A549 (cell line): ENCODE measurements at regions not wholly inside any gene's neighbourhood (a gene's known extent, or its start where the extent isn't known, plus 50 kb on each side); places are given as distances from the start of the nearest gene placed in this dataset.

Experiments
- ATAC-seq, 2 experiments: fragments of 200-7000 bp in 1 of 2; fragments of >200 bp in 1 of 2; cut with Nextera tagmentation in 1 of 2; cut with Tn5 transposase in 1 of 2; 3 replicates each; pipeline versions ENCODE4 v1.8.0 to v1.9.1; 2018 to 2020; ENCODE audit warnings: mild to moderate bottlenecking in 1 of 2, moderate library complexity in 1 of 2
- CTCF ChIA-PET: fragments of 300-600 bp; sonication (Branson Sonifier 250); formaldehyde crosslinking; extraction: SDS; loops from one replicate; lab custom pipeline; 2021; ENCODE audit warnings: antibody characterized with exemption, inconsistent platforms; lab: Yijun Ruan, JAX
- POLR2A ChIA-PET: fragments of 350-600 bp; formaldehyde crosslinking; extraction: SDS; loops from one replicate; lab custom pipeline; 2021; ENCODE audit warnings: antibody characterized with exemption, inconsistent platforms; lab: Yijun Ruan, JAX
- DNase-seq, 2 experiments: peaks; one replicate each; pipeline versions ENCODE4 v3.0.0 to v3.0.0-alpha.2; 2011 to 2016; ENCODE audit warnings: low read depth in 1 of 2, low spot score in 1 of 2
- FAIRE-seq: peaks from 2 replicates; lab custom pipeline; 2011; peaks lifted over from hg19 to GRCh38; lab: Jason Lieb, UNC
- H3K27ac ChIP-seq, 2 experiments: fragments of >200 bp; sonication (Bioruptor Twin); formaldehyde crosslinking; 3 replicates each; pipeline ENCODE4 v1.5.1; 2016 to 2017
- H3K4me1 ChIP-seq: fragments of >200 bp; sonication (Bioruptor Twin); formaldehyde crosslinking; 3 replicates; pipeline ENCODE4 v1.6.1; 2016
- H3K4me2 ChIP-seq: fragments of >200 bp; sonication (Bioruptor Twin); formaldehyde crosslinking; 3 replicates; pipeline ENCODE4 v1.6.1; 2016
- H3K4me3 ChIP-seq: fragments of >200 bp; sonication (Bioruptor Twin); formaldehyde crosslinking; 3 replicates; pipeline ENCODE4 v1.5.1; 2016
- H3K9me3 ChIP-seq: fragments of >200 bp; sonication (Bioruptor Twin); formaldehyde crosslinking; 3 replicates; pipeline ENCODE4 v1.6.1; 2016
- BCL3 ChIP-seq: fragments of >200 bp; sonication (Bioruptor Twin); formaldehyde crosslinking; IDR thresholded peaks from 3 replicates; pipeline ENCODE4 v1.6.1; 2016
- CEBPB ChIP-seq, 2 experiments: fragments of >200 bp in 1 of 2; sonication (Bioruptor Twin) in 1 of 2; formaldehyde crosslinking in 1 of 2; IDR thresholded peaks; 2 replicates each; pipeline ENCODE4 v1.6.1; 2012 to 2016
- CHD4 ChIP-seq: fragments of 200-600 bp; sonication (generic); IDR thresholded peaks from 2 replicates; pipeline ENCODE4 v1.6.1; 2016; ENCODE audit warnings: antibody characterized with exemption, mild to moderate bottlenecking, borderline replicate concordance
- CTCF ChIP-seq: fragments of >200 bp; sonication (Bioruptor Twin); formaldehyde crosslinking; IDR thresholded peaks from 3 replicates; pipeline ENCODE4 v1.5.1; 2016
- ELK1 ChIP-seq: fragments of 150-350 bp; IDR thresholded peaks from 2 replicates; pipeline ENCODE4 v1.6.1; 2014; ENCODE audit warnings: low read depth, mild to moderate bottlenecking, low read length
- FOSB ChIP-seq: fragments of 250-450 bp; sonication (Bioruptor Pico); IDR thresholded peaks from 2 replicates; pipeline ENCODE4 v1.5.0; 2020; ENCODE audit warnings: mild to moderate bottlenecking, moderate library complexity
- HDAC2 ChIP-seq: fragments of 200-600 bp; sonication (generic); IDR thresholded peaks from 2 replicates; pipeline ENCODE4 v1.6.1; 2016
- HOXA7 ChIP-seq: fragments of 250-450 bp; sonication (Bioruptor Pico); IDR thresholded peaks from 2 replicates; pipeline ENCODE4 v1.5.0; 2020; ENCODE audit warnings: mild to moderate bottlenecking, moderate library complexity
- HOXB13 ChIP-seq: fragments of 250-450 bp; sonication (Bioruptor Pico); IDR thresholded peaks from 2 replicates; pipeline ENCODE4 v1.5.0; 2020; ENCODE audit warnings: low read depth, mild to moderate bottlenecking, moderate library complexity
- HOXB5 ChIP-seq: fragments of 250-450 bp; sonication (Bioruptor Pico); IDR thresholded peaks from 2 replicates; pipeline ENCODE4 v1.5.0; 2020; ENCODE audit warnings: mild to moderate bottlenecking, moderate library complexity
- JUN ChIP-seq, 2 experiments: fragments of >200 bp; sonication (Bioruptor Twin); formaldehyde crosslinking; IDR thresholded peaks; 2 replicates in 1 of 2; 3 replicates in 1 of 2; pipeline ENCODE4 v1.6.1; 2016 to 2017
- MAFK ChIP-seq: fragments of 450-650 bp; IDR thresholded peaks from 2 replicates; pipeline ENCODE4 v1.6.1; 2014; ENCODE audit not compliant: partially characterized antibody
- MYC ChIP-seq: IDR thresholded peaks from 2 replicates; pipeline ENCODE4 v1.6.1; 2012; ENCODE audit warnings: mild to moderate bottlenecking, inconsistent platforms, low read length, improper control_type of control experiment, borderline replicate concordance
- NFE2L2 ChIP-seq: fragments of 150-350 bp; conservative IDR thresholded peaks from 2 replicates; pipeline ENCODE4 v1.6.1; 2014; ENCODE audit warnings: low read length
- NPAS2 ChIP-seq: fragments of 250-450 bp; sonication (Bioruptor Pico); IDR thresholded peaks from 2 replicates; pipeline ENCODE4 v1.8.0; 2022; ENCODE audit warnings: mild to moderate bottlenecking, moderate library complexity, borderline replicate concordance
- PBX3 ChIP-seq: IDR thresholded peaks from 2 replicates; pipeline ENCODE4 v1.6.1; 2012
- PHF8 ChIP-seq: fragments of 200-600 bp; sonication (generic); IDR thresholded peaks from 2 replicates; pipeline ENCODE4 v1.6.1; 2016; ENCODE audit warnings: low read depth, mild to moderate bottlenecking, antibody characterized with exemption, moderate library complexity, borderline replicate concordance
- RAD21 ChIP-seq, 2 experiments: fragments of >200 bp in 1 of 2; sonication (Bioruptor Twin) in 1 of 2; formaldehyde crosslinking in 1 of 2; IDR thresholded peaks in 1 of 2; conservative IDR thresholded peaks in 1 of 2; 2 replicates in 1 of 2; 3 replicates in 1 of 2; pipeline ENCODE4 v1.6.1; 2012 to 2018; ENCODE audit warnings: inconsistent platforms in 1 of 2
- RARB ChIP-seq: fragments of 250-450 bp; sonication (Bioruptor Pico); IDR thresholded peaks from 2 replicates; pipeline ENCODE4 v1.8.0; 2021; ENCODE audit warnings: mild to moderate bottlenecking, moderate library complexity
- RCOR1 ChIP-seq: fragments of 150-350 bp; IDR thresholded peaks from 2 replicates; pipeline ENCODE4 v1.6.1; 2014; ENCODE audit warnings: antibody characterized with exemption, low read length, low read depth
- REST ChIP-seq: fragments of 200-600 bp; sonication (generic); IDR thresholded peaks from 2 replicates; pipeline ENCODE4 v1.6.1; 2016; ENCODE audit warnings: antibody characterized with exemption, mild to moderate bottlenecking, moderate library complexity
- RNF2 ChIP-seq: fragments of 200-600 bp; sonication (generic); IDR thresholded peaks from 2 replicates; pipeline ENCODE4 v1.6.1; 2016; ENCODE audit warnings: low read depth, mild to moderate bottlenecking, antibody characterized with exemption, moderate library complexity, borderline replicate concordance
- ZC3H11A ChIP-seq: fragments of 450-650 bp; IDR thresholded peaks from 2 replicates; pipeline ENCODE4 v1.6.1; 2014; ENCODE audit warnings: antibody characterized with exemption, mild to moderate bottlenecking
- ZFP36 ChIP-seq: fragments of 450-650 bp; IDR thresholded peaks from 2 replicates; pipeline ENCODE4 v1.6.1; 2014; ENCODE audit warnings: borderline replicate concordance; ENCODE audit not compliant: partially characterized antibody
- ZSCAN20 ChIP-seq: fragments of 250-450 bp; sonication (Bioruptor Pico); IDR thresholded peaks from 2 replicates; pipeline ENCODE4 v1.8.0; 2022; ENCODE audit warnings: mild to moderate bottlenecking, moderate library complexity
- WGBS: methylation state at CpG from one replicate; pipeline ENCODE4 v1.1.6; 2017; ENCODE audit errors: missing lambda C conversion rate; 5-methylcytosine and 5-hydroxymethylcytosine counted together

GRCh38 chr13:62932256-62932883, 1516.7 kb upstream of the PCDH20 start:
- TF ChIP-seq RCOR1 (no peak), HOXA7 (CRISPR knock-in tag) (no peak), ZSCAN20 (CRISPR knock-in tag) (no peak), ZFP36 (no peak), HOXB13 (no peak), RARB (no peak), CTCF (no peak), JUN (IDR thresholded peaks at IDR 0.05) (no peak), FOSB (no peak), RAD21 (conservative IDR thresholded peaks at IDR 0.05 in 1 of 2, IDR thresholded peaks at IDR 0.05 in 1 of 2) (no peak), REST (no peak), PBX3 (no peak), BCL3 (no peak)
- 6% methylated on average over 2 of the region's 2 CpGs for WGBS
- H3K4me1 ChIP-seq: no peaks in the 10 kb centered on the region
- peak overlapping the region; percentile 33 for H3K4me2 ChIP-seq
- no peak overlapping the region for H3K4me3 ChIP-seq
- ChIA-PET POLR2A (no interaction called here), CTCF (no interaction called here)
- no peak for ATAC-seq
- no peak for FAIRE-seq
- no peak for DNase-seq
- H3K9me3 ChIP-seq: no peaks in the 10 kb centered on the region
- H3K27ac ChIP-seq: no peak overlapping the region

GRCh38 chr13:62931853-62932252, 1516.2 kb upstream of the PCDH20 start:
- FAIRE-seq: no peak
- DNase-seq: no peak
- ChIA-PET CTCF (no interaction called here), POLR2A (no interaction called here)
- no peak for ATAC-seq
- TF ChIP-seq CHD4: no peak
- no peak for TF ChIP-seq RNF2
- TF ChIP-seq ELK1: no peak
- no peak for TF ChIP-seq CTCF
- TF ChIP-seq ZC3H11A: no peak
- TF ChIP-seq NFE2L2: no peak
- no peak for TF ChIP-seq HDAC2
- TF ChIP-seq NPAS2 (CRISPR knock-in tag): no peak
- no peak for TF ChIP-seq HOXB5 (CRISPR knock-in tag)
- no peak for TF ChIP-seq PHF8
- no peak for TF ChIP-seq FOSB
- no peak for TF ChIP-seq MYC
- no peak for TF ChIP-seq CEBPB (IDR thresholded peaks at IDR 0.05)
- no peak for TF ChIP-seq MAFK
- Histone ChIP-seq H3K4me1 (no peaks in the 10 kb centered on the region), H3K27ac (no peak overlapping the region), H3K9me3 (no peaks in the 10 kb centered on the region), H3K4me2 (peak overlapping the region; percentile 33), H3K4me3 (no peak overlapping the region)
- 8% methylated on average over 1 of the region's 1 CpG for WGBS
